ENCODE measurements at regions not wholly inside any gene's neighbourhood (a gene's known extent, or its start where the extent isn't known, plus 50 kb on each side); places are given as distances from the start of the nearest gene placed in this dataset.

GRCh38 chr7:112868609-112869008 is 78.4 kb upstream of the TMEM168 start:
- TF ChIP-seq GATA2 (IDR thresholded peaks at IDR 0.05; ENCODE audit: low read depth, low read length) (no peak), GATA3 (IDR thresholded peaks at IDR 0.05; ENCODE audit: low read depth, low read length) (no peak)

Data from SH-SY5Y (cell line).